Muscle of leg (tissue), 3 donors: ENCODE measurements at regions not wholly inside any gene's neighbourhood (a gene's known extent, or its start where the extent isn't known, plus 50 kb on each side); places are given as distances from the start of the nearest gene placed in this dataset.
A peak's percentile ranks its signal among the peaks of the same experiment; 100 is the strongest.

Experiments
- DNase-seq: peaks from one replicate; pipeline ENCODE4 v3.0.0; 2013
- H3K27ac ChIP-seq: one replicate; pipeline ENCODE4 v1.5.1; 2013; ENCODE audit warnings: mild to moderate bottlenecking, low read length, control low read depth
- H3K27me3 ChIP-seq: one replicate; pipeline ENCODE4 v1.6.1; 2013; ENCODE audit warnings: low read length; ENCODE audit not compliant: control insufficient read depth, insufficient read depth
- H3K36me3 ChIP-seq: one replicate; pipeline ENCODE4 v1.6.1; 2013; ENCODE audit warnings: low read length; ENCODE audit not compliant: control insufficient read depth, insufficient read depth
- H3K4me1 ChIP-seq: one replicate; pipeline ENCODE4 v1.6.1; 2013; ENCODE audit warnings: low read length; ENCODE audit not compliant: control insufficient read depth, insufficient read depth
- H3K4me3 ChIP-seq: one replicate; pipeline ENCODE4 v1.5.1; 2013; ENCODE audit warnings: low read length, control low read depth
- H3K9me3 ChIP-seq: replicated peaks from 2 replicates; pipeline ENCODE4 v1.6.1; 2013; ENCODE audit warnings: low read depth, low read length; ENCODE audit not compliant: control insufficient read depth
- WGBS: methylation state at CpG from one replicate; pipeline ENCODE4 v1.1.5; 2013; ENCODE audit warnings: missing lambda C conversion rate; ENCODE audit not compliant: insufficient coverage; 5-methylcytosine and 5-hydroxymethylcytosine counted together

- no peaks in the 10 kb centered on the region for H3K27me3 ChIP-seq
Measured at GRCh38 chr22:19586922-19587684, 62.9 kb upstream of the CLDN5 start.

GRCh38 chr22:19590696-19591095 lies 66.5 kb upstream of the CLDN5 start:
- WGBS = 67% methylated on average over 1 of the region's 5 CpGs
- DNase-seq = no peak
- H3K4me3 ChIP-seq = no peak overlapping the region
- H3K9me3 ChIP-seq = no peaks in the 10 kb centered on the region
- no peak overlapping the region for H3K27ac ChIP-seq
- no peaks in the 10 kb centered on the region for H3K27me3 ChIP-seq
- H3K4me1 ChIP-seq = no peaks in the 10 kb centered on the region
- no peaks in the 10 kb centered on the region for H3K36me3 ChIP-seq

More at GRCh38 chr22:19586922-19587684, 62.9 kb upstream of the CLDN5 start:
- no peak for DNase-seq
- H3K4me3 ChIP-seq = no peak overlapping the region
- H3K9me3 ChIP-seq = no peaks in the 10 kb centered on the region
- no peaks in the 10 kb centered on the region for H3K4me1 ChIP-seq
- H3K36me3 ChIP-seq = no peaks in the 10 kb centered on the region
- no peak overlapping the region for H3K27ac ChIP-seq
- WGBS = 85% methylated on average over 9 of the region's 11 CpGs

GRCh38 chr22:19591568-19591967 lies 67.4 kb upstream of the CLDN5 start:
- Histone ChIP-seq H3K36me3 (no peaks in the 10 kb centered on the region), H3K9me3 (no peaks in the 10 kb centered on the region), H3K4me3 (no peak overlapping the region), H3K27me3 (no peaks in the 10 kb centered on the region), H3K27ac (no peak overlapping the region), H3K4me1 (no peaks in the 10 kb centered on the region)
- peak; percentile 20 for DNase-seq
- WGBS = no CpG with 5 or more reads among the region's 2 CpGs

- Histone ChIP-seq H3K4me1 (peaks cover 2% of the 10 kb centered on the region), H3K27ac (no peak overlapping the region), H3K9me3 (no peaks in the 10 kb centered on the region), H3K36me3 (no peaks in the 10 kb centered on the region), H3K27me3 (no peaks in the 10 kb centered on the region), H3K4me3 (no peak overlapping the region)
- DNase-seq = no peak
- WGBS = 94% methylated on average over 2 of the region's 4 CpGs
Measured at GRCh38 chr22:19592464-19592863, 68.3 kb upstream of the CLDN5 start.

GRCh38 chr22:19593991-19594569 lies 69.9 kb upstream of the CLDN5 start:
- H3K36me3 ChIP-seq = no peaks in the 10 kb centered on the region
- DNase-seq = no peak
- H3K9me3 ChIP-seq = no peaks in the 10 kb centered on the region
- H3K27me3 ChIP-seq = no peaks in the 10 kb centered on the region
- no CpG with 5 or more reads among the region's 7 CpGs for WGBS
- H3K27ac ChIP-seq = no peak overlapping the region
- H3K4me1 ChIP-seq = peaks cover 12% of the 10 kb centered on the region
- H3K4me3 ChIP-seq = no peak overlapping the region

DNA sequence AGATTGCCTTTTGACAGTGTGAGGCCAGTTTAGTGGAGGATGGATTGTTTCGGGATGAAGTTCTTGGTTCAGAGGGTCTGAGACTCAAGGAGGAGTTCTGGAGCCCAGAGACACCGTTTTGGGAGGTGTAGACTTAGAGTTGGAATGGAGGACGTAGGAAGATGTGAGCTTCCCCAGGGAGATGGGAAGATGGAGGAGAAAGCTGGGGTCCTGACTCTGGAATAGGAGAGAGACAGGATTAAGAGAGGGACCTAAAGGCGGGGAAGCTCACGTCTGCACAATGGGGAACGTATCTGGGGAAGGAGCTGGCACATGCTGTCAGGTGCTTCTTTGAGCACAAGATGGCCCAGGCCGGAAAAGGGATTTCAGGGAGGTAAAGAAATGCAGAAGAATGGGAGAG lies 71.3 kb upstream of the CLDN5 start:
- no peak for DNase-seq
- 81% methylated on average over 7 of the region's 7 CpGs for WGBS
- Histone ChIP-seq H3K4me3 (no peak overlapping the region), H3K4me1 (peaks cover 26% of the 10 kb centered on the region), H3K9me3 (no peaks in the 10 kb centered on the region), H3K27me3 (no peaks in the 10 kb centered on the region), H3K27ac (no peak overlapping the region), H3K36me3 (no peaks in the 10 kb centered on the region)

GRCh38 chr22:19596680-19597398 lies 72.6 kb upstream of the CLDN5 start:
- 76% methylated on average over 16 of the region's 20 CpGs for WGBS
- no peak for DNase-seq
- peak overlapping the region; percentile 29 for H3K27ac ChIP-seq
- H3K27me3 ChIP-seq = no peaks in the 10 kb centered on the region
- no peak overlapping the region for H3K4me3 ChIP-seq
- no peaks in the 10 kb centered on the region for H3K36me3 ChIP-seq
- no peaks in the 10 kb centered on the region for H3K9me3 ChIP-seq
- H3K4me1 ChIP-seq = peaks cover 27% of the 10 kb centered on the region

DNA sequence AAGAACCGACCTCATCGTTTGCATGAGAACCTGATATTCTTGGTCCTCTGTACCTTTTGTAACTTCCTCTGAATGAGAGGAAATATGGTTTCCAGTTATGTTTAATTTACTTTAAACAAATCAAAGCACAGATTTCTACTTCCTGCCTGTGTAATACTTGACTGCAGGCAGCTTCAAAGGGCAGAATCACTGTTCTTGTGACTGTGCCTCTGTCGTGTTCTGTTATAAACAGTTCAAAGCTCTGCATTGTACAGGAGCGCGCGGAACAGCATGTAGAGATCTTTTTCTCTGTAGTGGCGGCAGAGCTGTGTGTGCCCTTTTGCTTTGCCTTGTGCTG lies 73.2 kb upstream of the CLDN5 start:
- H3K27me3 ChIP-seq = no peaks in the 10 kb centered on the region
- no peak overlapping the region for H3K4me3 ChIP-seq
- H3K27ac ChIP-seq = peak overlapping the region; percentile 35
- H3K36me3 ChIP-seq = no peaks in the 10 kb centered on the region
- no peaks in the 10 kb centered on the region for H3K9me3 ChIP-seq
- no CpG with 5 or more reads among the region's 7 CpGs for WGBS
- H3K4me1 ChIP-seq = peaks cover 27% of the 10 kb centered on the region
- no peak for DNase-seq

- Histone ChIP-seq H3K27ac (peak overlapping the region; percentile 35), H3K27me3 (no peaks in the 10 kb centered on the region), H3K4me3 (no peak overlapping the region), H3K9me3 (no peaks in the 10 kb centered on the region), H3K4me1 (peaks cover 27% of the 10 kb centered on the region), H3K36me3 (no peaks in the 10 kb centered on the region)
- 69% methylated on average over 7 of the region's 10 CpGs for WGBS
- DNase-seq = no peak
Measured at GRCh38 chr22:19598054-19598855, 74.0 kb upstream of the CLDN5 start.

DNA sequence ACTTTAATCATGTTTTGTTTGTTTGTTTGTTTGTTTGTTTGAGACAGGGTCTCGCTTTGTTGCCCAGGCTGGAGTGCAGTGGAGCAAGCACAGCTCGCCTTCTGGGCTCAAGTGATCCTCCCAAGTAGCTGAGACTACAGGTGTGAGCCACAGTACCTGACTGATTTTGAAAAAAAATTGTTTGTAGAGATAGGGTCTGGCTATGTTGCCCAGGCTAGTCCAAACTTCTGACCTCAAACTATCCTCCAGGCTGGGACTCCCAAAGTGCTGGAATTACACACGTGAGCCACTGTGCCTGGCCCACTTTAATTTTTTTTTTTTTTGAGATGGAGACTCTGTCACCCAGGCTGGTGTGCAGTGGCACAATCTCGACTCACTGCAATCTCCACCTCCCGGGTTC lies 74.8 kb upstream of the CLDN5 start:
- H3K36me3 ChIP-seq = no peaks in the 10 kb centered on the region
- 100% methylated on average over 2 of the region's 5 CpGs for WGBS
- no peaks in the 10 kb centered on the region for H3K9me3 ChIP-seq
- no peak overlapping the region for H3K27ac ChIP-seq
- H3K27me3 ChIP-seq = no peaks in the 10 kb centered on the region
- peaks cover 27% of the 10 kb centered on the region for H3K4me1 ChIP-seq
- H3K4me3 ChIP-seq = no peak overlapping the region
- no peak for DNase-seq
